ENCODE measurements at regions not wholly inside any gene's neighbourhood (a gene's known extent, or its start where the extent isn't known, plus 50 kb on each side); places are given as distances from the start of the nearest gene placed in this dataset.

- no peak for DNase-seq
Observed at GRCh38 chr10:31709028-31709427, 219.6 kb downstream of the ARHGAP12 start.

DNA sequence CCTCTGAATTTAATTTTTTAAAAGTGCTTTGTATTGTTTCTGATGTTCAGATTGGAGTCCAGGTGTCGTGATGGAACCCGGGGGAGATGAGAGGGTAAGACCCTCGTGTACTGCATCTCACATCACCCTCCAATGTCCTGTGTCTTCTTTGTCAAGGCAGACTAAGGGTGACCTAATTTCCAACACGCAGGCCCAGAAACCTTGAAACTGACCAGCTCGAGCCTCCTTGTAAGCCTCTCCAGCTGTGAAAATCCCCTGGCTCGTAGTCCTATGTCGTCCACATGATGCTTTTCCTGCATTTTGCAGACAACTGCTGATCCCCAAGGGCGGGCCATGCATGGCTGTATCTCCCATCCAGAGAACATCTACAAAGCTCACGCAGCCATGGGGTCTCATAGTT lies 220.2 kb downstream of the ARHGAP12 start:
- no peak for DNase-seq

DNA sequence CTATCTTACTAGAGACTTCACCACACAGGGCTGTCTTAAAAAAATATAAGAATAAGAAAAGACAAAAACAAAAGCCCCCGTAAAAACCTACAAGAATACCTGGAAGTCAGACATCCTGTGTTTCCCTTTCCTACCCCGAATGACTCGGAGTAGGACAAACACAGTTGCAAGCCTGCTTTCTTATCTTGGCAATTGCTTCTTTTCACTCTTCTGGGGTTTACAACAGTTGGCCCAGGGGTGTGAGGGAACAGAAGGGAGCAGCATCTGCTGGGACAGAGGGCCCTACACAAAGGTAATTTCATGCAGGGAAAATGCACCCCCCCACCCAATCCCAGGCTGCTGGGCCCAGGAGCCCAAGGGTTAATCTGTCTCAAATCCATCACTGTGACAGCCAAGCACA lies 220.6 kb downstream of the ARHGAP12 start:
- DNase-seq = no peak

GRCh38 chr10:31707093-31708039 lies 221.3 kb downstream of the ARHGAP12 start:
- no peak for DNase-seq

DNA sequence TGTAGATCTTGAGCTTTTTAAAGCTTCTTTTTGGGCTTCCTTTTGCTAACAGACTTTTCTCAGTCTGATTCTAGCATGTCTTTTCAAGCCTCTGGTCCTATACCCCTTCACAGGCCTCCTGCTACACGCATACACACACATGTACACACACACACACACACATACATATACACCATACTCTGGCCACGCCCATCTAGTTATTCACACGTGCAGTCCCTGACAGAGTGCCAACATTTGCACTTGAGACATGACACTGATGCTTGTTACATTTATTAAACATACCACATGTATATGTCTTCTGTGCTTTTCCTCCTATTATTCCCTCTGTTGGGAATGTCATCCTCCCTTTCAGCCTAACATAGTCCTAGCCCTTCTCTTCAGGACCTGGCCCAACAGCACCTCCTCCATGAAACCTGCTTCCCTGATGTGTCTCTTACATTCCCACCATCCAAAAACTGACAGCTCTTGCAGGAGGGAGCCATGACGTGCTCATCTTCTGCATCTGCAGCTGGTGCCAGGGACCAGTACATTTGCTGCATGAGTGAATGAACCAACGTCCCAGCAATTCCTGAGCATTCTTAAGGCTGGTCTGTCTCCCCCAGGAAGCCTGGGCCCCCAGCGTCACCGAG lies 222.1 kb downstream of the ARHGAP12 start:
- no peak for DNase-seq

- DNase-seq = no peak
Observed at GRCh38 chr10:31705136-31705535, 223.5 kb downstream of the ARHGAP12 start.

DNA sequence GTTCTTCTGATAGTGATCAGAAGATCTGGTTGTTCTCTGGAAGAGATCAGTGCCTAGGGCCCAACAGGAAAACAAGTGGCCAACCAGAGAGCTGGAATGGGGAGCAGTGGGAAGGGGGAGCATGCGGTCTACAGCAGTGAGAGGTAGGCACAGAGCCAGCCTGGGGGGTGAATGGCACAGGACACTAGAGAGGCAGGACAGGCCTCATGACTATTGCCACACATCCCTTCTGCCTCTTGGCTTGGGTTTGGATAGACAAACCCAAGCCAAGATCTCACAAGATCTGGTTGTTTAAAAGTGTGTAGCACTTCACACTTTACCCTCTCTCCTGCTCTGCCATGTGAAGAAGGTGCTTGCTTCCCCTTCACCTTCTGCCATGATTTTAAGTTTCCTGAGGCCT lies 224.4 kb downstream of the ARHGAP12 start:
- no peak for DNase-seq

- DNase-seq = no peak
Observed at GRCh38 chr10:31702954-31703353, 225.7 kb downstream of the ARHGAP12 start.

DNA sequence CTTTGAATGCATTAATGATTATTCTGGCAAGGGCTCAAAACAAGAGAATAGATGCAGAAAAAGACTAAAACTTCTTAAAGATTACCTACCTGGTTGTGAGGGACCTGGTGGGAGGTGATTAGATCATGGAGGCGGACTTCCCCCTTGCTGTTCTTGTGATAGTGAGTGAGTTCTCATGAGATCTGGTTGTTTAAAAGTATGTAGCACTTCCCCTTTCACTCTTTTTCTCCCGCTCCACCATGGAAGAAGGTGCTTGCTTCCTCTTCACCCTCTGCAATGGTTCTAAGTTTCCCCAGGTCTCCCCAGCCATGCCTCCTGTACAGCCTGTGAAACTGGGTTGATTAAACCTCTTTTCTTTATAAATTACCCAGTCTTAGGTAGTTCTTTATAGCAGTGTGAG lies 226.6 kb downstream of the ARHGAP12 start:
- DNase-seq = no peak

DNA sequence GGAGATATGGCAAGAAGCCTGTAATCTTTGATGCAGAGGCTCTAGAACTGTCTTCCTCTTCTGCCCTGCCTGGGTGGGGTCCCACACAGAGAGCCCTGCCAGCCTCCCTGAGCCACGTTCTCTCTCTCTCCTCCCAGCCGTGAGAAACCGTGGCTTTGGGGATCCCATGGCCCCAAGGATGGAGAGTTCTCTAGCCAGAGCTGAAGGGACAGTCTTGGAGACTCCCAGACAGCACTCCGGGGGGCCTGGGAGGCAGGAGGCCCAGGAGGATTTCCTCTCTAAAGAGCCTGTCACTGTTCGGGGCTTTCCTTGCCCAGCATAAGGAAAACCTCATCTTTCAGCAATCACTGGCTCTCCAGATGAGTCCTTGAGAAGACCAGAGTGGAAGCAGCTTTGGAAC lies 227.1 kb downstream of the ARHGAP12 start:
- no peak for DNase-seq

GRCh38 chr10:31700181-31700611 lies 228.4 kb downstream of the ARHGAP12 start:
- DNase-seq = no peak

DNA sequence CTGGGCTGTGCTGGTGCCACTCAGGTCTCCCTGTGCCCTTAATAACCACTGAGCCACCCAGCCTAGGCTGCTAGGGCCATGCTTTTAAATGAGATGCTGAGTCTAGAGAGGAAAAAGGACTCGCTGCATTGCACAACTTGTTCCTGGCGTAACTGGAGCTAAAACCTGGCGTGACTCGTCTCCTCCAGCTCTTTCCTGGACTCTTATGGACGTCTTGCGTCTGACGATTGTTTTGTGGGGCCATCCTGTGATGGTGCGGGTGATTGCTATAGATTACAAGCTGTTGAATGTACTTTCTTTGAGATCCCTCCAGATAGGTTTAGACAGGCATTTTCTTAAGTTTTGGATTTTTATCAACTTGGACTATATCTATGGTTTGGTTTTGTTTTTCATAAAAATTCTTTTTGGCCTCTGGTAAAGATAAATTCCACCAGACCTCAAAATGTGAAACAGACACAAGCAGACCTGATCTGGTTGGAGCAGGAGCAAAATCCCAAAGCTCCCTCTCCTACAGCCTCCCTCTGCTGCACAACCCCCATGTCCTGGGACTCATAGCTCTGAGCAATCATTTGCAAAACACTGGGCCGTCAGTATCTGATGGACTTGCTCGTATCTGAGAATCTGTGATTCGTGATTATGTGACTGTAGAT lies 230.3 kb downstream of the ARHGAP12 start:
- DNase-seq = no peak

DNA sequence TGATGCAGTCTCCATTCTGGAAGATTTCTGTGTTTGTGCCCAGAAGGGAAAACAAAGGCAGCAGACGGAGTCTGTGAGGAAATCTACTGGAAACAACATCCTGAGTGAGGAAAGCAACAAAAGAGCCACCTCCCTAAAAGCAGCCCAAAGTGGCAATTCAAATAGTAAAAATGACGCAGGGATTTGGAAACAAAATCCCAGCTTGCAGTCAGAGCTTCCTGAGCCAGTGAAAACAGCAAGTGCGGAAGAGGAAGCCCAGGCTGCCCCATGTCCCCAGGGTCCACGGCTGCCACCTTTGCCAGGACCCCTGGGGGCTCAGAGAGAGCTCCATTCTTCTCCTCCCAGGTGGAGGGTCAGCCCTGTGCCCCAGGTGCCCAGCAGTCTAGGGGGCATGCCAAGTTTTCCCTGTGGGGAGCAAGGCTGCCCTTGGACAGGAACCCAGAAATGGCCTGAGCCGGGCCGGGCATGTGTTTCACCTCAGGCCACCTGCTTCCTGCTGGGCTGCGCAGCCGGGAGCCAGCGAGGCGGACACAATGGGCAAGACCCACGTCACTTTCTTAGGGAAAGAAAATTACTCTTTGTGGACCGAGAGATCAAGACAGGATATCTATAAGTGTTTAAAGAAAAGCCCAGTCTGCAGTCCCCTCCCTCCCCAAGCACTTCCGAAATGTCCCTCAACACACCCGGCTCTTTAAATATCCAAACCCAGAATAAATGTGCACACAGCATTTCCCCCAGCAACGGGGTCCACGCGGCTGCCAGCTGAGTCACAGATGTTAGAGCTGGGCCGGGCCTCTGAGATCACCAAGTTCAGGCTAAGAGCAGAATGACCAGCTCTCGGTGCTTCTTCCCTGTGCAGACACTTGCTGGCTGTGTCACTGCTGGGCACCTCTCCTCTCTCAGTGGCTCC lies 231.1 kb downstream of the ARHGAP12 start:
- DNase-seq = no peak

DNA sequence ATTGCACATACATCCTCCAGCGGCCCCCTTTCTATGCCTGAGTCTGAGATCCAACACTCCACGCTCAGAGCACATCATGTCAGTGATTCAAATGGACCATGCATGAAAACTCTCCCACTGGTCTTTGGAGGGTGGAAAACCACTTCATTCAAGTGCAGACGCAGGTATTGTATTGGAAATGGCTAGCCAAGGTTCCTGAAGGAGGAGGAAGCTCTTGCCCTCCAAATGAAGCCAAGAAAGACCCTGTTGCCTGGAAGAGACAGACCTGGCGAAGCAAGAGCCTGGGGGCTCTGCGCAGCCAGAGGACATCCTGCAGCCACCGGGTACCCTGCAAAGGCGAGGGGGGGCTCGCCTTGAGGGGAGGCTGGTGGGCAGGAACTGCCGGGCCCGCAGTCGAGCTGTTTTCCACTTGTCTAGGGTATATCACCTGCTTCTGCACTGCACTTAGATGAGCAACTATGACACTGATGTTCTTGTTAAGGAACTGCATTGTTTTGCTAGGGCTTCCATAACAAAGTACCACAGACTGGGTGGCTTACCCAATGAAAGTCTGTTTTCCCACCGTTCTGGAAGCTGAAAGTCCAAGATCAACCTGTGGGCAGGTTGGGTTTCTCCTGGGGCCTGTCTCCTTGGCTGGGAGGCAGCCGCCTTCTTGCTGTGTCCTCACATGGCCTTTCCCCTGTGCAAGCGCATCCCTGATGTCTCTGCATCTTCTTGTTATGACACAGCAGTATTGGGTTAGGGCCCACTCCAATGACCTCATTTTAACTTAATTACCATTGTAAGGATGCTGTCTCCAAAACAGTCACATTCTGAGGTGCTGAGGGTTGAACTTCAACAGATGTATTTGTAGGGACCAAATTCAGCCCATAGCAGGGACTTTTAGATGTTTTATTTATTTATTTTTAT lies 233.4 kb downstream of the ARHGAP12 start:
- no peak for DNase-seq

GRCh38 chr10:31694126-31694685 lies 234.4 kb downstream of the ARHGAP12 start:
- no peak for DNase-seq

GRCh38 chr10:31693491-31693890 lies 235.1 kb downstream of the ARHGAP12 start:
- no peak for DNase-seq

DNA sequence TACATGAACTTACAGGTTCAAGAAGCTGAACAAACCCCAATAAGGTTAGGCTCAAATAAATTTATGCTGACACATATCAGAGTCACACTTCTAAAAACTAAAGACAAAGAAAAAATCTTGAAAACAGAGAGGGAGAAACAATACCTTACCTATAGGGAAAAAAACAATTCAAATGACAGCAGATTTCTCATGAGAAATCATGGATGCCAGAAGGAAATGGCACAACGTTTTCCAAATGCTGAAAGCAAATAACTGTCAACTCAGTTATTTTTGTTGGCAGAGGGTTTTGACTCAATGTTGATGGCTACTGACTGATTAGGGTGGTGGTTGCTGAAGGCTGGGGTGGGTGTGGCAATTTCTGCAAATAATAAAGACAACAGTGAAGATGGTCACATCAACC lies 239.4 kb downstream of the ARHGAP12 start:
- no peak for DNase-seq

DNA sequence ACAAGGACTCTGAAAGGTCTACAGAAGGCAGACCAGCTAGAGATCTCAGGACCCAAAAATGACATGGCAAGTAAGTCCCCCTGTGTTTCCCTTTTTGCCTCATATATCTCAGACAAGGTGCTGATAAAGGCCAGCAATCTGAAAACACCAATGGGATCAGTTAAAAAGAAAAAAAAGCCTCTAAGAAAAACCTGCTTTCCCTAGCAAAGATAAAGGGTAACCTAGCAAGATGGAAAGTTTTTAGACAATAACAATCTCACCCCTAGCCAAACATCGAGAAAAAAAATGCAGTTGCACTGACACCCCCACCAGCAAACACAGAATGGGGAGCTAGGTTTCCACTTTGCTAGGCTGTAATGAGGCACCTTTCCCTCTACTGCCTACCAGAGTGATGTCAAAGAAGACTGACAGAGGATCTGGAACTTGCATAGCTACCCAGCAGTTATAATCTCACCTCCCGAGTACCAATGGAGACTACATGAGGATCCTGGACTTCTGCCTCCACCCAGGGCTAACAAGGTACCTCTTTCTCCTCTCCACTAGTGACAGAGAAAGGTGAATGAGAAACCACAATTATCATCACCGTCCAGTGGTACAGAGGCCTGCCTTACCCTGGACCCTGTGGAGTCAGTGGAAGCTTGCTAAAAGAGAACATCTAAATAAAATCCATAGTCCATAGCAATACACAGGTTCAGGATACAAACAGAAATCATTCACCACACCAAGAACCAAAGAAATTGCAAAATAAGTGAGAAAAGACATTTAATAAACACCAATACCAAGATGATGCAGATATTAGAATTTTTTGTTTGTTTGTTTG lies 240.8 kb downstream of the ARHGAP12 start:
- no peak for DNase-seq

- no peak for DNase-seq
Observed at GRCh38 chr10:31686599-31686998, 242.0 kb downstream of the ARHGAP12 start.

- DNase-seq = peak in 1 of 2 experiments; percentile 1
Observed at GRCh38 chr10:31683682-31684081, 244.9 kb downstream of the ARHGAP12 start.

All from NCI-H1930 (cell line).